Left colon (tissue), 2 donors: ENCODE measurements at regions not wholly inside any gene's neighbourhood (a gene's known extent, or its start where the extent isn't known, plus 50 kb on each side); places are given as distances from the start of the nearest gene placed in this dataset.
A peak's percentile ranks its signal among the peaks of the same experiment; 100 is the strongest.

Experiments
- ATAC-seq: fragments of 200-7000 bp; cut with Tn5 transposase; one replicate; pipeline ENCODE4 v1.9.1; 2020; ENCODE audit warnings: mild to moderate bottlenecking, moderate library complexity
- DNase-seq, 2 donors: peaks; one replicate each; pipeline ENCODE4 v3.0.0-alpha.2; 2020
- intact Hi-C, 2 donors: fragments of 100-400 bp; cut with DNase I in 1 of 2; cut with micrococcal nuclease in 1 of 2; formaldehyde crosslinking; loops; one replicate each; pipeline versions ENCODE4 v1.11.2 to v1.14.0; 2022; cut with DNase I, micrococcal nuclease
- donor health status: DM: no; HTN: no; CAD: no.
- donor health status: DM: yes; HTN: yes; CAD: no.

DNA sequence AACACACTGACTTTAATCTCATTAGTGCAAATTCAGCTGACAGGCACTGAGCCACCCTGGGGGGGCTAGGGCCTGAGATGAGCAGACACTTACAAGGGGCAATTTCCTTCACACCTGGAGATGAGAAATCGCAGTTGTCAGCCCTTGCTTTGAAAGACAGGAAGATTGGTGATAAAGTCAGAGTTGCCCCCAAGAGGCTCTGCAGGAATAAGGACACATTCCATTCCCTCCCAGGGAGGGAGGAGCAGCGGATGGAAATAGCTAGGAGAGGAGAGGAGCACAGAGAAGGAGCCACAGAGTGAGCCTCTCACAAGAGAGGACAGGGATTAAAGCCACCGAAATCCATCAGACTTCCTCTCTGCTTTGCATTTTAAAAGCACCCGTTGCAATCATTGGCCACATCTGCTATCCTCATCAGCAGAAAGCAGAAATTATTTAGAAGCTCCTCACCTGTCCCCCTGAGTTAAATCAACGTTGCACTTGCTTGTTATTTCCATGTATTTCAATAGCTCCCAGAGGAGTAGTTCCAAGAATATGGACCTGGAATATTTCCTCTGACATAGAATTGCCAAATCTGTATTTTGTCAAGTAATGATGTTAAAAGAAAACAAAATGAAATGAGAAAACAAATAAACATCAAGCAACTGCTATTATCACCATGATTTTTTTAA lies 213.7 kb downstream of the BARX2 start:
- DNase-seq (no peak), ATAC-seq (no peak)
- intact Hi-C loops: no loop called here

DNA sequence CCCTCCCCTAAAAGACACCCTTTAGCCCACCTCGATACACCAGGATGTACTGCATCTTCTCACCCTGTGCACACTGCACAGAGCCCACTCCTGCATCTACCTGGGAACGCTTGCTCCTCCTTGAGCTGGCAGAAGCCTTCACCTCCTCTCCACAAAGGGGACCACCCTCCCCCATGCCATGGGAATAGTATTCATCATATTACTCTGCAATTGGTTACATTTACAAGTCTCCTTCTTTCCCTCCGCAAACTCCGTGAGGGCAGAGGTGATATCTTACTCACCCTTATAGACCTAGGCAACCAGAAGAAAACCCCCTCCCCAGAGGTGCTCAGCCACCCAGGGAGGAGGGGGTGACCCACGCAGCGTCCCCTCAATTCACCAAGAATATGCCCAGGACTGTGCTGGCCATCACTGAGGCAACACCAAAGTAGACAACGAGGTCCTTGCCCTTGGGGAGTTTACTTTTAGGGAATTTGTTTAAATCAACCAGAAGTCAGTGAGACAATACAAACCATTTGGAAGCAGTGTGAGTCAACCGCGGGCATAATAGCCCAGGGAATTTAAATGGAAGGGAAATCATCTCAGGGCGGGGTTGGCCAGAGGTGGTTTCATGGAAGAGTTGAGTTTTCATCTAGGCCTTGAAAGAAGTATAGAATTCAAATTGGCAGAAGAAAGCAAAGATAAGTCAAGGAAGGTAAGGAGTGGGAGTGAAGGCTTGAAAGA lies 214.5 kb downstream of the BARX2 start:
- intact Hi-C loops: no loop called here
- no peak for DNase-seq
- no peak for ATAC-seq

DNA sequence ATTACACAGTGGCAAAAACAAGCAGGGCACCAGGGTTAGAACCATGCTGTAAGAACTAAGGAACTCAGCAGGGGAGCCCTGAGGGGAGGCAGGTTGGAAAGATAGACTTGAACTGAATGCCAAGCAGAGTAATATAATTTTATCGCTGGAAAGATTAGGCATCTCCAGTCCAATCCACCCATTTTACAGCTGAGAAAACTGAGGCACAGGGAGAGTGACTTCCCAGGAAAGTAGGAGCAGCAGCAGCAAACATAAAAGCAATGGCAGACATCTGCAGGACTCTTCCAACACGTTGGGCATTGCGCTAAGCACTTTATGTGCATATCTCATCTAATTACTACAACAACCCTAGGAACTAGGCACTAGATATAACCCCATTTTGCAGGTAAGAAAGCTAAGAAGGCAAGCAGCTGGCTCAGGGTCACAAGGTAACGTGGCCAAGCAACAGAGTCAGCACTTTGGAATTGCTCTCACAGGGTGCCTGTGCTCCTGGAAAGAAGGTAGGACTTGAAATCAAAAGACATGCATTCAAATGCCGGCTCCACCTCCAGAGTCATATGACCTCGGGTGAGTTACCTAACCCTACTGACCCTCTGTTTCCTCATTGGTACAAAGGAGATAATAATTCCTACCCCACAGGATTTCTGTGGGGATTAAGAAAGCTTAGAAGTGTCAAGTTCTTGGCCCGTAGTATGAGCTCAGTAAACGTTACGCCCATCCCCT lies 215.3 kb downstream of the BARX2 start:
- intact Hi-C loops: no loop called here
- DNase-seq (no peak), ATAC-seq (no peak)

DNA sequence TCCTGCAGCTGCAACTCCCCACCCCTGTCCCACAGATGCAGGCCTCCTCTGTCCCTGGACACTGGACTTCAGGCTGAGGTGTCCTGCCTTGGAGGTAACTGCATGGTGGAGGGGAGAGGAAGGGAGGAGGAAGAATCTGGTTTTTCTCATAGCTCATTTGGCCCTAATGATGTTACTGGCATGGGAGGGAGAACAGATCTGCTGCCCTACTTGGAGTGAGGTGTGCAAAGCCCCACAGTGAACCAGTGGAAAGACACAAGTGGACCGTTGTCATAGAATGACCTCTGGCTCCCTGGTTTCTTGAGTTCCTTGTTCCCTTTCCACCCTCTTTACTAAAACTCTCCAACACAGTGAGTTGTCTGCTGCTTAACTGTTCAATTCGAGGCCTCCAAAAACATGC lies 215.9 kb downstream of the BARX2 start:
- ATAC-seq (no peak), DNase-seq (no peak)
- intact Hi-C loops: no loop called here

DNA sequence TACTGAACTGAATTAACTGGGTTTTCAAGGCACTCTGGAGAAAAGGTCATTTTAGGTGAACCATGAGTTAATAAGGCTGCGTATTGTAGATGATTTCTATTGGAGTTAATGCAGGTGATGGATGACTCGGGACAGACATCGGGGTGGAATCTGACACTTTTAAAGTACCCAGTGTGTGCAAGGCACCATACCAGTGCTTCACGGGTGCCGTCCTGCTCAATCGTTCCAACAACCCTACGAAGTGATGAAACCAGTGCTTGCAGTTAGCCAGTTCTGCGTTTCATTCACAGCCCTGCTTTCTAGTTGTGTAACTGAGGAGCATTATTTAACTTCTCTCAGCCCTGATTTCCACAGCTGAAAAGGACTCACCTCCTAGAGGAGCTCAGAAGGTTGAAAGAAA lies 216.5 kb downstream of the BARX2 start:
- no peak for ATAC-seq
- intact Hi-C loops: no loop called here
- DNase-seq: no peak

DNA sequence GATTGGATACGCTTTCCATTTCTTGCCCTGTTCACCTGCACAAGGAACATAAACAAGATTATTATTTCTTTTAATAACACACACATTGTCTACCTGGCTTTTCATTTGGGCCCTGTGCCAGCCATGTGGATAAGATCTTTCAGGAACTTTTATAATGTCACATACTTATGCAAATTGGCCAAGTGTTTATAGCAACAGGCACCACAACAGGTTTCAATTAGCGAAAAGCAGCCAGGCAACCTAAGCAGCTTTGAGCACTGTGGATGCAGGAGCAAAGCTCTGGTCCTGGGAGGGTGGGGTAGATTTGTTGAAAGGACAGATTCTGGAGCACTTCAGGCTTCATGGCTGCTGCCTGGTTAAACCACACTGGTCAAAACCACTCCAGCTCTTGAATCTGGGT lies 217.4 kb downstream of the BARX2 start:
- DNase-seq: no peak

DNA sequence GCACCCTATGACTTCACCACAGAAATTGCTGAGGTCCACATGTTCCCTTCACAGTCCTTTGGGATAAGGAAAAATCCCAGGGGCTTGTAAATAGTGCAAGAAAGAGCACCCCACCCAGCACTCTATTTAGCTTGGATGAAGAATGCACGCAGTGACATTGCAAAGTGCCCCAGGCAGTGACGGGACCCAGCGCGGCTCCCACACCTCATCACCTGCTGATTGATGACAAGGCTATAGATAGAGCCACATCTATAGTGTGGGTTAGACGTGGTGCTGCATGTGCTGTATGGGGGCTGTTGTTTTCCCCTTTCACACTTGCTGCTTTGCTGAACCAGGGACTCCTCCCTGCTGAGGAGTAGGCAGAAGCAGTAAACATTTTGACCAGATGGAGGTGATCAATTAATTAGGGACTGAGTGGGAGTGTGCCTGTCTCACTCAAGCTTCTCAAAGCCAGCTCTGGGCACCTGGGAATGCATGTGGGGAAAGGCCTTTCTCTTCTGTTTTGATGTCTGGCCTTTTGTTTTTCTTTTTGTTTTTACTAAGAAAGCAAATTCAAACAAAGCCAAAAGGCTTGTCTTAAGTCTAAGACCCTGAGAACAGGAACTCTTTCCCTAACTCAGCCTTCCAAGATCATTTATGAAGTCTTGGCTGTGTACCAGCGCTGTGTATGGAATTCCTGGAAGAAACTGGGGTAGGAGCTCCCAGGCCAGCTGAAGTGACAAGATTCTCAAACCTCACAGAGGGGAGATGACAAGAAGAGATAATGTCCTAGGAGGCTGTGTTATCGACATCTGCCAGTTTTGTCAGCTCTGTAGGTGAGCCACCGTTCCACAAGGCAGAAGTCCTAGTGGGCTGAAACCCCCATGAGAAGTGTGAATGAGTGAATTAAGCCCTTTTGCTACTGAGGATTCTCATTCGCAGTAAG lies 219.7 kb downstream of the BARX2 start:
- intact Hi-C loops: no loop called here
- no peak for DNase-seq
- no peak for ATAC-seq

More for the DNA sequence above, 217.4 kb downstream of the BARX2 start:
- intact Hi-C loops: no loop called here
- no peak for ATAC-seq

DNA sequence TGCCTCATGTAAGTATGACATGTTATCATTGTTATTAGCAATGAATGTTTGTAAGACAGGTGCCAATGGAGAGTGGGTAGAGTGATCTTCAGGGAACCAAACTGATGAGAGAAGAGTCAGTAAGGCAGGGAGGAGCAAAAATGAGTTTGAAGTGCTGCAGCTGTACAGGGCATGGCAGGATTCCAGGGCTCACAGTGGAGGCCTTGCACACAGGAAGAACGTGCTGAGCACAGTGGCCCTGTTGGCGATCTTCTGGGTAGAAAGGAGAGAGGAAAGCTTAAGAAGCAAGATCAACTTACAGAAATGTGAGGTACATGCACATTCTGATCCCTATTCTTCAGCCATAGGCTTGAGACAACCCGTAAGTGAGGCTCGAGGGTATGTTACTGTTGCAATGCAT lies 219.3 kb upstream of the TMEM45B start:
- ATAC-seq (no peak), DNase-seq (no peak)
- intact Hi-C loops: no loop called here

DNA sequence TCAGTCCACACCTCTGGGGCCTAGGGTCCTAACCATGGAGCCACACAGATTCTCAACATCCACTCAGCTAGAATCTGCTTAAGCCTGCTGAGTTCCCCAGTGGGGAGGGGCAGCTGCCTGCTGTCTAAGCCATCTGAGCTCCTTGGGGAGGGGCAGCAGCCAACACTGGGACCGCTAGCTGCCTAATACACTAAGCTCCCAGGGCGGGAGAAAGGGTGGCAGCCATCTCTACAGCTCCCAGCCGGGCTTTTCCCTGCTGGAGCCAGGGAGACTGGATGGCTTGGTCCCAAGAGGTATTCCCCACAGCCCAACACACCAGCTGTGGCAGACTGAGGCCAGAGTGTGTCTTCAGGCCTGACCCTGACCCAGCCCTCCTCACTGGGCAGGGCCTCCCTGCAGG lies 217.3 kb upstream of the TMEM45B start:
- ATAC-seq (no peak), DNase-seq (no peak)
- intact Hi-C loops: no loop called here

DNA sequence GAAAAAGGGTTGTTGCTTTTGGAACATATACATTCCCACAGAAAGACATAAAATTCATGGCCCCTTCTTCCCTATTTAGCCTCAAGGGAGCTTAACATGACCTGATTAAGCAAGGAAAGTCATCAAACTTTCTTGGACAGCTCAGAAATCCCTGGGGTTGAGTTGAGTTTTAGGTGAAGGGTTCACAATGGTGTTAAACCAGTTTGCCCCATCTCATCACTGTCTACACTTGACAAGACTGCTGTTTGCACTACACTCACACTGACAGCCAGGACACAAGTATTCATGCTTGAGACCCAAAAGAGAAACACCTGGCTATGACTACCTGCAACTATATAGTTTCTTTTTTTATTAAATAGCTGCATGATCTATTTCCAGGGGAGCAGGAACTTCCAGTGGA lies 209.8 kb upstream of the TMEM45B start:
- DNase-seq: no peak
- intact Hi-C loops: no loop called here
- ATAC-seq: no peak

DNA sequence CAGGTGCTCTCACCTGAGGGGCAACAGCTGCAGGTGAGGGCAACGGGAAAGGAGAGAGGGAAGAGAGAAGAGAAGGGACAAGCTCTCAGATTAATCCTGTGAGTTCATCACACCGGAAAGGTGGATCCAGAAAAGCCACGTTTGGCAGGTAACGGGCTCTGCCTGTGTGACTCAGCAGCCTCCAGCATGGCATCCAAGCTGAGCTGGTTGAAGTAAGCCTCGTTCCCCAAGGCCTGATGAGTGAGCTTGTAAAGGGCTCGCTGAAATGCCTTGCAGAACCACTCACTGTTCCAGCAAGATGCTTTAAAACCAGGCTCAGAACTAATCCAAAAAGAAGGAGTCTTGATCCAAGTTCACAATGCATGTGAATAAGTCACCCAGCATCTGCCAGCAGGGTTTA lies 206.9 kb upstream of the TMEM45B start:
- intact Hi-C loops: no loop called here
- ATAC-seq (no peak), DNase-seq (no peak)

DNA sequence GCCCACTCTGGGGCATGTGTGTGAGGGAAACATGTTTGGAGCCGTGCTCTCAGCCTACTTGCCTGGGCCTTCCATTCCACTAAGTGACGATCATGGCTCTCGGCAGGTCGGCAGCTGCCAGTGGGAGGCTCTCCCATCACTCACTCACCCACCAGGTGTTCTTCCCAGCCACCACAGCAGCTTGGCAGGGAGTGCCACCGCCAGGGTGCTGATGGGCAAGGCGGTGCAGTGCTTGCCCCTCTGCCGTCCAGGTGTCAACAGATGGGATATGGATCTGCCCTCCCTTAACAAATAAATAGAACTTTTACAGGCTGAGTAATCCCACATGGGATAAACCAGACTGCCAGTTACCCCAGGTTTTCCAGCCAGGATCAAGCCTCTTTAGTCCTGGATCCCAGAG lies 205.5 kb upstream of the TMEM45B start:
- DNase-seq (peak; percentile 18 to 31), ATAC-seq (peak; percentile 79)
- intact Hi-C loops: no loop called here

DNA sequence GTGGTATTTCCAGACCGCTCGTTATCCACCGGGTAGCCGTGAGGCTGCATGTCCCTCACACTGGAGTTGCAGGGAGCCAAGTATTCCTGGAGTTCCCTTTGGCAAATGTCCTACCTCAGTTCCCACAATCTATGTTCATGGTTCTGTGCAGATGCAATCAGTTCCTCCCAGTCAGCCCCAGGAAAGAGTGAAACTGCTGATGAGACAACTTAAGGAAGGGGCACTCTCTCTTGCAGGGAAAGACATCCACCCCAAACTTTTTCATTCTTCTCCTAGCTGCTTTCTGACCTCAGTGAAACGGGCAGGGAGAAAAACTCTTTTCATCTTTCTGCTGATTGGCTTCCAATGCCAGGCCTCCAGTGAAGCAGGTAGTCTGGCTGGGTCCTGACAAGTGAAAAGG lies 205.1 kb upstream of the TMEM45B start:
- intact Hi-C loops: no loop called here
- no peak for ATAC-seq
- DNase-seq: no peak

DNA sequence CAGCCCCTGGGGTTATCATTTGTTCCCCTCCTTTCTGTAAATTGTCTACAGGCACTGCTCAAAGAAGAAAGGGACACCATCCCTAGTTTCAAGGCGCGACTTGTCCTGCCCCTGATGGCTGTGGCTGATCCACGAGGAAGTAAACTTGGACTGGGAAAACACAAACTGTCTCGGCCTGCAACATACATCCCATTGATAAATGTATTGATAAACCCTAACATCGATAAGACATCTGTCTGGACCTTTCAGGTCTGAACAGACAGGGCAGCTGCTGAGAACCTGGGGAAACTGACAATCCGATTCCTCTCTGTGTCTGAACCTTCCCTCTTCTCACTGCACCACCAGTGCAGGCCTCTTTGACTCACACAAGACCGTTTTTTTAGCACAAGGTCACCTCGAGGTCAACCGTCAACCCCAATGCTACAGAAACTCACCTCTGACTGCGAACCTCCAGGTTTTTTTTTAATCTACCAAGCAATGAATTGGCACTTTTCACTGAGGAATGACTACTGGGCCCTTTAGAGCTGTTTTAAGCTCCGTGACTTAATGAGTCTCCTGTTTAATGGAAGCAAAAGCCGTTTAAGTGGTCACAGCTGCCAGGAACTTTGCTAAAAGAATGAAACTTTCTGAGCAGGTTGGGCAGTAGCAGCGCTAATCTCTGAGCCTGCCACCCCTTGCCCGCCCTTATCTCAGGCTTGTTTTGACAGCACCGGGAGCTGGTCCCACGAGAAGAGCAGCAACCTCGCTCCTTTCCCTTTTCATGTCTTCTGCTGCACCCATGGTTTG lies 203.8 kb upstream of the TMEM45B start:
- ATAC-seq (no peak), DNase-seq (no peak)
- intact Hi-C loops: no loop called here

DNA sequence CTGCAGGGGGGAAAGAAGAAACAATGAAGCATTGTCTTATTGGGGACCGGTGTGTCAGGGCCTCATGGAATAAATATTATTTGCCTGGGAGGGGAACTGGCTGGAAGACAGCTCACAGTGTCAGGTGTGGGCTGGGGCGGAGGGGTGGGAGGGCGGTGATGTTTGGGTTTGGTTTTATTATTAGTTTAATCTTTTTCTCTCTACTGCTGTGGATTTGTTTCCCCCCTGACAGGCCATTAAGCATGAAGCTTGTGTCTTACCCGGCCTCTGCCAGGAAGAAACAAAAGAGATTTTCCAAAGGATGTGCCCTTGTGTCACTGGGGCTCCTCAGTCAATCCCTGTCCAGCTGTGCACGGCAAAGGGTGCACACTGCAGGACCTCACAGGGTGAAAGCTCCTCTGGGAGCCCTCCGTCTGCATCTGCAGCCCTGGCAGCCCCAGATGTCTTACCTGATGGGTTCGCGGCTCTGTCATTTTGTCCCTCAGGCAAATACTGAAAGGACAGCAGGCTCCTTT lies 203.1 kb upstream of the TMEM45B start:
- ATAC-seq (no peak), DNase-seq (no peak)
- intact Hi-C loops: no loop called here

DNA sequence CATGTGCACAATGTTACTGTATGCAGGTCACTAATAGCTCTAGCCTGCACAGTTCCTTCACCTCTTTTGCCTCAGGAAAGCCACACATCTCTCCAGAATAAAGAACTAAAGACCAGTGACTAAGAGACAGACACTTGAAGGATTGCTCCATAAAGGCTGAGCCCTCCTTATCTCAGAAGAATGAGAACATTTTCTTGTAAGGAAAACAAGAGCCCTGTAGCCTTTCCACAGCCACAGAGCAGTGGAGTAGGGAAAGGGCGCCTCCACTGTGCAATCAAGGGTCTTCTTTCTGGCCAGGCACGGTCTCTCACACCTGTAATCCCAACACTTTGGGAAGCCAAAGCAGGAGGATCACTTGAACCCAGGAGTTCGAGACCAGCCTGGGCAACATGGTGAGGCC lies 202.6 kb upstream of the TMEM45B start:
- ATAC-seq: no peak

DNA sequence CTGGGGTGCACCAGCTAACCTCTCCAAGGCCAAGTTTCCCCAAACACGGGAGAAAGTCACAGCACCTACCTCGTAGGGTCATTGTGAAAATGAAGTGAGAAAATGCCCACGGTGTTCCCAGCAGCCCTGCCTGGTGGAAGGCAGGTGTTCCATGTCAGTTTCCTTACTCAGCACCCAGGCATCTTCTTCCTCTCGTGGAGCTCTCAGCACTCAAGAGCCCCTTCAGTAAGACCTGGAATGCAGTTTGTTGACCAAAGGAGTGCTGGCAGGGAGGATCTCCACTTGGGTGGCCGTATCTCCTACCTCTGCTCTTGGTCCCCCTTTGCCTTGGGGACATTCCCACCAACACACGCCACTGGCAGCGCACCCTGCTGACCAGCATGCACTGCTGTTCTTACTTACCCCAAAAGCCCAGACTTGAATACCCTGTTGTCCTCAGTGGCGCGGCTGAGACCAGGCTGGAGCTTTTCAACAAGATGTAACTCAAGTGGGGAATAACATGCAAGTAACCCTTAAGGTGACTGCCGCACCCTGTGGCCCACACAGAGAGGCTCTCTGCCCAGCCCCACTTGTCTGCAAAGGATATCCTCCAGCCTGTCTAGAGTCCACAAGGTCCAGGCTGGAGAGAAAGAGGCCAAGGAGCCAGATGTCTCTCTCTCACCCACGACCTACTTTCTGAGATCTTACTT lies 201.2 kb upstream of the TMEM45B start:
- ATAC-seq (no peak), DNase-seq (no peak)
- intact Hi-C loops: no loop called here

More for the DNA sequence above, 202.6 kb upstream of the TMEM45B start:
- no peak for DNase-seq
- intact Hi-C loops: no loop called here
